Kasumi-1 (cell line): ENCODE measurements at regions not wholly inside any gene's neighbourhood (a gene's known extent, or its start where the extent isn't known, plus 50 kb on each side); places are given as distances from the start of the nearest gene placed in this dataset.

Experiments
- DNase-seq, 2 experiments: peaks; one replicate each; lab custom pipeline; 2025; lab: John Stamatoyannopoulos, UW

DNA sequence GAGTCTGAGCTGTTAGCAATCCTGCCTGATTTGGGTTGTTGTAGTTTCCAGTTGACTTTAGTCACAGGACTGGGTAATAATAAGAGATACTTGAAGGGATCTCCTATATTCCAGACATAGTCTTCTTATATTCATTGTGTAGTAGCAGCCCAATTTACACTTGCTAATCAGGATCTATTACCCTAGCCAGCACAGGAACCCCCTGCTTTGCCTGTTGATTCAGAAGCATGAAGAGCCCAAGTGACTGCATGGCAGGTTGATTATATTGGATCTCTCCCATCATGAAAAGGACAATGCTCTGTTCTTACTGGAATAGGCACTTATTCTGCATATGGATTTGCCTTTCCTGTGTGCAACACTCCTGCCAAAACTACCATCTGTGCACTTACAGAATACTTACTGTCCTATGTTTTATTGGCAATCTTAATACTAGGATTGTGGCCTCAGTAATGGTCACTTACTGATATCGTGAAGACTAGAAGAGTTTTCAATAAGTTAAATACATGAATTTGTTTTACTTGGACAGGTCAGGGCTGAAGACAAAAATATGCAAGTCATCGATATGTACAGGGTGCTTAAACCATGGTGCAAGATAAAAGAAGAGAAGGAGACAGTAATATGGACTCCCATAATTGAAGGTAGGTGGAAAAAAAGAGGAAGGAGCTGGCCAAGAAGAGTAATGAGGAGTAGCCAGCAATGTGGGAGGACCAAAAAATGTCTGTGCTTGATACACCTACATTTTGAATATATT is 304.1 kb downstream of the MCTP2 start:
- no peak for DNase-seq

DNA sequence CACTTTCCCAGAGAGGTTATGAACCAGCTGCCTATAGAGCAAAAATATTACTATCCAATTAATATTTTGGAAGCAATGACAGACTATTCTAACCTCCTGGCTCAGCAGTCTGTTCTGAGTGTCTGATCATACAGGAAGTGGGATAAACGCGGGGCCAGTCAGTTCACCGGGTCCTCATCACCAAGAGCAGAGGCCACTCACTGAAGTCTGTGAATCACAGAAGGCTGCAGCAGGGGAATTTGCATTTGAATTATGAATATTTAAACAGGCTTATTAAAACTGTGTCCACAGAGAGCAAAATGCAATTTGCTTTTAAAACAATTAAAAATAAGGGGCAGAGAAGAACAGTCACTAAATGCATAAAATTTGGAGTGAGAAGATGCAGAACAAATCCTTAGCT is 305.2 kb downstream of the MCTP2 start:
- no peak for DNase-seq

GRCh38 chr15:94538280-94538679 is 306.9 kb downstream of the MCTP2 start:
- DNase-seq = no peak

DNA sequence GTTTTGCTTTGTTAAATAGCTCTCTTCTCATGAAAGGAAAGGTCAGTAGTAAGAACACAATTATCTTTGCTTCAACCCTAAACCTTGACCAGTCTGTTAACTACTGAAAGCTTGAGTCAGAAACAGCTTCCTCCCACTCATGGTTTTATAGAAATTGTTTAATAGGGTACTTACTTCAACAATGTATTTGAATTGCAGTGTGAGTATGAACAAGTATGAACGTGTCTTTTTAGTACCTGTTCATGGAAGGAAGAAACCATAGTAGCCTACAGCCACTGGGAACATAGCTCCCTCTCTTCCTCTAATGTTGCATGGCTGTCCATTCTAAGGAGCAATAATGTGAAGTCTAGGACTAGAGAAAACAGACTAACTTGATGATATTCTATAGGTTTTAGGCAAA is 311.0 kb downstream of the MCTP2 start:
- DNase-seq = no peak

DNA sequence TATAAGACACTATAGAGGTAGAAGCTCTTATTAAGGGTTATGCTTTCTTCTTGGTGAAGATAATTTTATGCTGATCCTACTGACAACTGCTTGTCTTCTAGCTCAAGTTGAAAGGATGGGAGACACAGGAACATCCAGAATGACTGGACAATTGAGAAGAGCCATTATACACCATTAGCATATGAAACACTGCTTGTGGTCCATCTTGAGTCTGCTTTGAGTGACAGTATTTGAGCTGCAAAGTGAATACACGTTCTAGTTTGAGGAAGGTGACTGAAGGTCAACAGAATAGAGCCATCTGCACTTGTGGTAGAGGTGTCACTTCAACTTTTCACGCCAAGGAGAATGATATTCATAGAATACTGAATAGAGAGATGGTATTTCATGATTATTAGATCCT is 315.4 kb downstream of the MCTP2 start:
- DNase-seq = no peak

GRCh38 chr15:94547711-94548110 is 316.4 kb downstream of the MCTP2 start:
- no peak for DNase-seq

- no peak for DNase-seq
Measured at GRCh38 chr15:94555841-94556519, 324.6 kb downstream of the MCTP2 start.

GRCh38 chr15:94561036-94561689 is 329.8 kb downstream of the MCTP2 start:
- DNase-seq = no peak

- no peak for DNase-seq
Measured at GRCh38 chr15:94563456-94563855, 332.1 kb downstream of the MCTP2 start.

DNA sequence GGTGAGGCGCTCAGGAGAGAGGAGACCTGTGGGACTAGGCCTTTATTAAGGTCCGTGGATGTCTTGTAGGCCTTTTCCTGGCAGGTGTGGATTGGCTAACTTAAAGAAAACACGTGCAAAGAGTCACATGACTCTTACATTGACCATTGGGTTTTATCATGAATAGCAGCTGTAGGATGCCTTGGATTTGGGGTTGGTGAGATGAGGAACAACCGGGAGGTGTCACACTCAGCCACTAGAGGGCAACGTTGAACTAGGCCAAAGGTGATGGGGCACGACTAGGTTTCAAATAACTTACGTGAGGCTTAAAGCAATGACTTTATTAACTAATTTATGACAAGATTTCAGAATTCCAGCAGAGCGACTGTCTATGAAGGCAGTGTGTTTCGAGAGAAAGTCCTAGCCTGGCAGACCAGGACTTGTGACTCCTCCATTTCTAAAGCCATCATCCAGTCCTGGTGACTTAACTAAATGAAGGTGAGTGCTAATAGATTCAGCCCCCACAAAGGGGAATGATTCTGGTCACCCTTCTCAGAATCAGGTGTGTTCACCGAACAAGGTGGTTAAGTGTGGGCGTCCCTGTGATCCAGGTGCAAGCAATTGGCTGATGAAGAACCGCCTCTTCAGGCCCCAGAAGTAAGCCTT is 345.6 kb downstream of the MCTP2 start:
- DNase-seq = peak; percentile 61 to 64

DNA sequence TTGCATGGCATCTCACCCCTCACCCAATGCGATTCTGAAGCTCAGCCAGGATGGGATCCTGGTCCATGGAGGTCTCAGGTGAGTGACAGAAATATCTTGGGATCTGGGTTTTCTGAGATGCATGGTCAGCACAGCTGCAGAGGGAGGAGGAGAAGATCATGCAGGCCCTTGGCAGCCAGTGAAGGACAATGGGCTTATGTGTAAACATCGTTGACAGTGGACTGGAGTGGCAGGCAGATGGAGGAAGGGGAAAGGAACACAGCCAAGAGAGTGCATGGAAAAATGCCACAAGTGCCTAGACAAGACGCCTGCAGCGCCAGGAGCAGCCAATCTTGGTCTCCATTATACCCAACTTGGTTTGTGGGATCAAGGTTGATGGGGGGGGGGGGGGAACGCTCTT is 347.9 kb downstream of the MCTP2 start:
- no peak for DNase-seq

DNA sequence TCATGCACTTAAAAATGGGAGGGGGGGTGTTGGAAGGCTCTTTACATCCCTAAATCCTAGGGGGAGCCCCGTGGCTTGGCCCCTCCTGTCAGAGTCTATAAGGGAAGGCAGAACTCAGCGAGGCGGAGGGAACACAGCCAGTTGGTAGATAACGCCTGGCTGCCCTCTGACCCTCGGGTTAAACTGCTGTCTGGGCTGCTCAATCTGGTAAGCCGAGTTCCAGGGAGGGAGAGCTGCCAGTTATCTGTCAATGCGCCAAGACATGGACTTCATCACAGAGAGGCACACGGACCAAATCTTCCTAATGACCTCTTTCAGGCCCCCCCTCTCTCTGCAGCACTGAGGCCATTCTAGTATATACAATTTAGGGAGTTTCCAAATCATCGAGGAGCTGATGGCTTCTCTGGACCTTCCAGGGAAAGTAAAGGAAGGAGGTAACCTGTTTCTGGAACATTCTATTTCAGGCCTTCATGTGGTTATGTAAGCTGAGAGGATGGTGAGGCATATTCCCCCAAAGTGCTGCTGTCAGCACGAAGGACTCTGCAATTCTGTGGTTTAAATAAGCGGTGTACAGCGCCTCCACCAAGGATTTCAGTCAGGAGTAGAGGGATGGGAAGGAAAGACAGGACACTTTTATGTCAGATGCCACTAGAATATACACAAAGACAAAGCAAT is 349.0 kb downstream of the MCTP2 start:
- DNase-seq = no peak

DNA sequence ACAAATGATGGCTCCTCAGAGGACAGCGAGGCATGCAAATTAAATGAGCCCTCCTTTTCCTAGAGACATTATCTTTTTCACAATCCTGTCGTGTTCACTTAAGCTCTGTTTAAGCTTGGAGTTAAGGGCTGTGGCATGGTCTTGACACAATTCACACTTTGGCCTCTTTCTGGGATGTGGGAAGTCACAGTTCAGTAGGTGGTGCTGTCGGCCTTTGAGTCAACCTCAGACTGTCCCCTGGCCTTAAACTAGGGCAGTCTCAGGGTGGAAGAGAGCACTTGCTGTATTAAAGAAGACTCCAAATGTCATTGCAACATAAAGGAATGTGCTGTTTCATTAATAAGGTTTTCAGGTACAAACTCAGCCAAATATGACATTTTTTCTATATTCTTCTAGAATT is 351.0 kb downstream of the MCTP2 start:
- peak; percentile 78 to 79 for DNase-seq

DNA sequence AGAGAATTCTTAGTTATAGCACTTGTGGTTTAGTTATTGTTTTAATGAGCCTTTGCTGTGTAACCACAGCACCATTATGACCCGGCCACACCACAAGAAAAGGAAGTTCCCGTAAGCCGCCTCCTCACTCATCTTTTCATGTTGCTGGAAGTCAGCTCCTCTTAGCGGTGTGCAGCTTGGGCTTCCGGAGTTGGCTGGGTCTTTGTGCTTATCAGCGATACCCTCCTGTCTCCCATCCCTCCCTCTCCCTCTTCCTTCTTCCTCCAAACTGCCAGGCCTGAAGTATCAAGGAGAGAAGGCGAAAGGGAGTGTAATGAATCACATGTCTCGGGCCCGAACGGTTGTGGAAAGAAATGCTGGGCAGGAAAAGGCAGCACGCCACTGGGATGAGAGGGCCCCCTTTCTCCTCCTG is 353.5 kb downstream of the MCTP2 start:
- DNase-seq = peak; percentile 98

GRCh38 chr15:94586099-94586498 is 354.7 kb downstream of the MCTP2 start:
- peak in 1 of 2 experiments; percentile 6 for DNase-seq

GRCh38 chr15:94587113-94587512 is 355.8 kb downstream of the MCTP2 start:
- DNase-seq = no peak

DNA sequence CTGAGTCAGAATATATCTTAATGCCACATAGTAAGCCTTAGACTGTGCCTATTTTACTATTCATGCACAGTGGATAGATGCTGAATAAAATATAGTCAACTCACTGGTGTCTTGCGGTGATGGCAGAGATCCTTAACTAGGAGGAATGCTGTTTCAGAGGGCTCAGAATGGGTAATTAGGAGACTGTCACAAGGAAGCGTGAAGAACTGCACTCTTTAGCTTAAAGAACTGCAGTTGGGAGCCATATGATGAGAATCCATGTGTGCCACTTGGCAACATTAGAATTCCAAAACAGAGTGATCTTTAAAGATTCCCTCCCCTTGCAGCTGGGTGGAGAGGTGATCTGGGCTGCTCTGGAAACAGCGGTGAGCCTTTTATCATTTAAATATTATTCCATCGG is 357.6 kb downstream of the MCTP2 start:
- no peak for DNase-seq

DNA sequence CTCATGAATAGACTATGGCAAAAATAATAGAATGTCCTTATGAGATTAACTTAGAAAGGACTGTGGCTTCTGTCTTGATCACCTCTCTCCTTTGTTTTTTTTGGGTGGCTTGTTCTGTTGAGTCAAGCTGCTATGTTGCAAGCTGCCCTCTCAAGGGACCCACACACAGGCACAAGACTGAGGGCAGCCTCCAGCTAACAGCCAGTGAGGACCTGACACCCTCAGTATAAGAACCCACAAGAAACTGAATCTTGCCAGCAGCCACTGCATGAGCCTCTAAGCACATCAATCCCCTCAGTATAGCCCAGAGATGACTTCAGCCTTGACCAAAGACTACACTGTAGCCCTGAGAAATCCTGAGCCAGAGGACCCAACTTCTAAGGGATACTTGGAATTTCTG is 361.1 kb downstream of the MCTP2 start:
- no peak for DNase-seq

DNA sequence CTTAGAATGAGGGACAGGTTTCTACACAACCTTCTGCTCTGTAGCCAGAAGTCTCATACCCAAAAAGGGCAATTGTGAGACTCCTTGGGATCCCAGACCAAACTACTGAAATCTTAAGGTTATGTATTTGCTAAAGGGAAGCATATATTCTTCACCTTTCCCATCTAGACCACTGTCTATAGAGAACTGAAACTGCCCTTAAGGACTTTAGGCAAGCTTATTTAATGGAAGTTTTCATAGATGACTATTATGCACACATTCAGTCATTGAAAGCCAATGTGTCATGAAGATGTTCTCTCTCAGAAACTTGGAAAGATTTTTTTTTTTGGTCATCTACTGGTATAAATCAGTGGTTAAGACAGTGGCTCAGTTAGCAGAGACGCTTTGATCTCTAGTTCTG is 365.3 kb downstream of the MCTP2 start:
- DNase-seq = no peak

DNA sequence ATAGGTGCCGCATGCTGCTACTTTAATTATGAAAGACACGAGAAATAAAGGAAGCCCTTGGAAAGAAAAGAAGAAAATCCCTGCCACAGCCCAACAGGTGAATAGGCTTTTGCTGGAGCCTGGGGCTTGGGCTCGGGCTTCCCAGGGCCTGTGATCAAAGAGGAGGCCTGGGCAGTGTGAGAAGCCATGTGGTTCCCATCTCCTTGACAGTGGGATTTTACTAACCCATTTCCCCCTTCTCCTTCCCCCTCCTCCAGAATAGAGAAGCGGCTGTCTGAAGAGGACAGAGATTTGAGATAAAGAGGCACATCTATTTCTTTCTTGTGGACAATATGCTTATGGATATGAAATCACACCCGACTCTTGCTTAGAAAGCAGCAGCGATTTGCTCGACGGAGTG is 369.1 kb downstream of the MCTP2 start:
- no peak for DNase-seq

DNA sequence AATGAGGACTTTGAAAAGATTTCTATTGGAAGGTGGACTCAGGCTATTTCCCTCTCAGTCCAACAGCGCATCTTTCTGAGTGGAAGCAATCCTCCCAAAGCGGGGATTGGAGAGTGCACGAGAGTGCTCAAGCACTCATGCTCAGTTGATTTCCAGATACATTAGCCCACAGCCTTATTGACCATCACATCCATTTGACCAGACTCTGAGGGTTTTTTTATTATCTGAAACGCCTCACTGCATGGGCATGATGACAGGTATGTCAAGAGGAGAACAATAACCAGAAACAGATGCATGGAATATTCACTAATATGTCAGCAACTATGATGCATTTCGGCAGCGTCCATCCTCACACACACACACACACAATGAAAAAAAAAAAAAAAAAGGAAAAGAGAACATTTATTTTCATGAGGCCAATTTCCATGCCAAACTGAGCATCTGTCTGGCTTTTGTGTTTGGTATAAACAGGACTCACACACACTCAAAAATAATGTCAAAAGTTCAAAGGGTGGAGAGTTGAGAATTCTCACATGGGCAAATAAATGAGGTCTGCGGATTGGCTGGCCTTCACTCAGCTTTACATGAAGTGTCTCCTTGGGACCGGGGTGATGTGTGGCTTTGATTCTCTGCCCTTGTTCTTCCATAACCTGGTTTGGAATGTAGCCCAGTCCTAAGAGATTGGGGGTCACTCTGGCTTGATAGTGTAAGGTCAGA is 371.6 kb downstream of the MCTP2 start:
- DNase-seq = no peak

DNA sequence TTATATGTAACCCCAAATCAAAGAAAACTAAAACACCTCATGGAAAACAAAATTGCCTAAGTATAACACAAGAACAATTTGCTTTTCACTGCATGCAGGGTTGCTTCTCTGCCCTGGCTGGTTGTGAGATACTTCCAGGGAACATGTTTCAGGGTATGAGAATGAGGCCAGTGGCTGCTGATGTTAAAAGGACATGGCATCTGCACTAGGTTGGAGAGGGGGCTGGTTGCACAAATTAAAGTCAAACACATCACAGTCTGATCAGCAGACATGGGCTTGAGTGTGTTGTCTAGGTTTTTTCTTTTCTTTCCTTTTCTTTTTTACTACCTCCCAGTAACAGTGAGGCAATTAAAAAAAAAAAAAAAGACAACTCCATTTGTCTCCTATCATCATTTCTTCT is 374.9 kb downstream of the MCTP2 start:
- DNase-seq = no peak
